Testis (tissue), 2 donors: ENCODE measurements at regions not wholly inside any gene's neighbourhood (a gene's known extent, or its start where the extent isn't known, plus 50 kb on each side); places are given as distances from the start of the nearest gene placed in this dataset.

ENCODE experiments used
- DNase-seq: peaks from one replicate; pipeline ENCODE4 v3.0.0-alpha.2; 2019
- H3K27ac ChIP-seq, 2 donors: fragments of 200-600 bp; sonication (generic); one replicate each; pipeline ENCODE4 v1.5.1; 2019
- H3K27me3 ChIP-seq: fragments of 200-600 bp; sonication (generic); one replicate; pipeline ENCODE4 v1.5.1; 2019
- H3K36me3 ChIP-seq: fragments of 200-600 bp; sonication (generic); one replicate; pipeline ENCODE4 v1.5.1; 2017; ENCODE audit warnings: low read depth; ENCODE audit errors: missing control alignments
- H3K4me1 ChIP-seq: fragments of 200-600 bp; sonication (generic); one replicate; pipeline ENCODE4 v1.5.1; 2019
- H3K4me3 ChIP-seq, 2 donors: fragments of 200-600 bp; sonication (generic); one replicate each; pipeline ENCODE4 v1.5.1; 2017 to 2019
- H3K9me3 ChIP-seq: fragments of 200-600 bp; sonication (generic); one replicate; pipeline ENCODE4 v1.5.1; 2017
- CTCF ChIP-seq, 3 experiments: fragments of 450-650 bp in 2 of 3; fragments of 200-600 bp in 1 of 3; sonication (generic) in 1 of 3; IDR thresholded peaks; one replicate each; pipeline ENCODE4 v1.5.1; 2016 to 2019; ENCODE audit warnings: antibody characterized with exemption in 3 of 3, mild to moderate bottlenecking in 2 of 3, moderate library complexity in 1 of 3
- POLR2A ChIP-seq: fragments of 450-650 bp; IDR thresholded peaks from one replicate; pipeline ENCODE4 v1.6.1; 2017; ENCODE audit warnings: antibody characterized with exemption, mild to moderate bottlenecking, moderate library complexity
- WGBS, 2 donors: methylation state at CpG; one replicate each; pipeline ENCODE4 v1.1.5; 2018; 5-methylcytosine and 5-hydroxymethylcytosine counted together
- intact Hi-C: fragments of 100-400 bp; cut with DNase I; formaldehyde crosslinking; loops from one replicate; pipeline ENCODE4 v1.15.1; 2023; ENCODE audit warnings: low total_unique reads

- Histone ChIP-seq H3K27me3 (no peaks in the 10 kb centered on the region), H3K4me1 (no peaks in the 10 kb centered on the region), H3K9me3 (no peaks in the 10 kb centered on the region), H3K27ac (no peak overlapping the region), H3K4me3 (no peak overlapping the region), H3K36me3 (no peaks in the 10 kb centered on the region)
- TF ChIP-seq CTCF (IDR thresholded peaks at IDR 0.05) (no peak), POLR2A (no peak)
- no peak for DNase-seq
- 90 to 91% methylated on average over 12 of the region's 12 CpGs for WGBS, 2 donors
- intact Hi-C loops = no loop called here
Measured at GRCh38 chr15:35838424-35839111, 292.6 kb upstream of the DPH6 start.

GRCh38 chr15:35842631-35843030, 296.7 kb upstream of the DPH6 start:
- intact Hi-C loops = no loop called here
- TF ChIP-seq POLR2A (no peak), CTCF (IDR thresholded peaks at IDR 0.05) (no peak)
- Histone ChIP-seq H3K4me1 (no peaks in the 10 kb centered on the region), H3K36me3 (no peaks in the 10 kb centered on the region), H3K27ac (no peak overlapping the region), H3K4me3 (no peak overlapping the region), H3K27me3 (no peaks in the 10 kb centered on the region), H3K9me3 (no peaks in the 10 kb centered on the region)
- DNase-seq = no peak
- 80 to 87% methylated on average over 3 of the region's 3 CpGs for WGBS, 2 donors

GRCh38 chr15:35843498-35843897, 297.5 kb upstream of the DPH6 start:
- 55 to 79% methylated on average over 2 of the region's 2 CpGs for WGBS, 2 donors
- H3K27ac ChIP-seq = no peak overlapping the region
- H3K27me3 ChIP-seq = no peaks in the 10 kb centered on the region
- no peak for DNase-seq
- H3K4me1 ChIP-seq = no peaks in the 10 kb centered on the region
- H3K9me3 ChIP-seq = no peaks in the 10 kb centered on the region
- no peaks in the 10 kb centered on the region for H3K36me3 ChIP-seq
- H3K4me3 ChIP-seq = no peak overlapping the region
- TF ChIP-seq CTCF (IDR thresholded peaks at IDR 0.05) (no peak), POLR2A (no peak)
- intact Hi-C loops = no loop called here

GRCh38 chr15:35850284-35850683, 304.3 kb upstream of the DPH6 start:
- DNase-seq = no peak
- TF ChIP-seq CTCF (IDR thresholded peaks at IDR 0.05) = no peak
- no peak for TF ChIP-seq POLR2A
- no peaks in the 10 kb centered on the region for H3K9me3 ChIP-seq
- H3K4me3 ChIP-seq = no peak overlapping the region
- H3K27me3 ChIP-seq = no peaks in the 10 kb centered on the region
- no peaks in the 10 kb centered on the region for H3K36me3 ChIP-seq
- intact Hi-C loops = no loop called here
- no peak overlapping the region for H3K27ac ChIP-seq
- H3K4me1 ChIP-seq = no peaks in the 10 kb centered on the region
- 88 to 95% methylated on average over 2 of the region's 2 CpGs for WGBS, 2 donors

- WGBS, 2 donors = 52 to 96% methylated on average over 1 of the region's 1 CpG
- intact Hi-C loops = no loop called here
- DNase-seq = no peak
- H3K36me3 ChIP-seq = no peaks in the 10 kb centered on the region
- no peaks in the 10 kb centered on the region for H3K4me1 ChIP-seq
- no peak overlapping the region for H3K4me3 ChIP-seq
- H3K27ac ChIP-seq = no peak overlapping the region
- H3K9me3 ChIP-seq = no peaks in the 10 kb centered on the region
- H3K27me3 ChIP-seq = no peaks in the 10 kb centered on the region
- TF ChIP-seq CTCF (IDR thresholded peaks at IDR 0.05) (no peak), POLR2A (no peak)
Measured at GRCh38 chr15:35851491-35851890, 305.5 kb upstream of the DPH6 start.
